GM12873 (cell line): ENCODE measurements at regions not wholly inside any gene's neighbourhood (a gene's known extent, or its start where the extent isn't known, plus 50 kb on each side); places are given as distances from the start of the nearest gene placed in this dataset.

Source experiments
- TF ChIP-seq, protein P1 (sequence below): IDR thresholded peaks from 2 replicates; pipeline ENCODE4 v1.5.1; 2012; ENCODE audit warnings: low read depth, mild to moderate bottlenecking, moderate library complexity, low read length, control low read depth; ENCODE audit not compliant: insufficient read depth; ENCODE audit errors: missing control alignments

DNA sequence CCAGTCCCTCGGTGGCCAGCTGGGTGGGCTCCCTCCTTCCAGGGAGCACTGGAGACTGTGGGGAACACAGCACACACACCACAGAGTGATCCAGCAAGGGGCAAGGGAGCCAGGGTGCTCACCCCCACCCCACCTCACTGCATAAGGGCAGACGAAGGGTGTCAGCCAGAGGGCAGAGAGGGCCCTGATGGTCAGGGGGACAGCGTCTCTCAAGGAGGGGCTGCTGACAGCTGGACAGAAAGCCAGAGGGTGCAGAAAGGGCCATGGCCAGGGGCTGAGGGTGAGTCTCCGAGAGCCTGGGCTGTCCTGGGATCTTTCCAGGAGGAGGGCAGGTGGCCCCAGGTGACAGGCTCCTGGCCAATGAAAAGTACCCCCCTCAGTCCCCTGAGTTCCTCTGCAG is 73.4 kb upstream of the PMEPA1 start:
- TF ChIP-seq, protein P1, sequence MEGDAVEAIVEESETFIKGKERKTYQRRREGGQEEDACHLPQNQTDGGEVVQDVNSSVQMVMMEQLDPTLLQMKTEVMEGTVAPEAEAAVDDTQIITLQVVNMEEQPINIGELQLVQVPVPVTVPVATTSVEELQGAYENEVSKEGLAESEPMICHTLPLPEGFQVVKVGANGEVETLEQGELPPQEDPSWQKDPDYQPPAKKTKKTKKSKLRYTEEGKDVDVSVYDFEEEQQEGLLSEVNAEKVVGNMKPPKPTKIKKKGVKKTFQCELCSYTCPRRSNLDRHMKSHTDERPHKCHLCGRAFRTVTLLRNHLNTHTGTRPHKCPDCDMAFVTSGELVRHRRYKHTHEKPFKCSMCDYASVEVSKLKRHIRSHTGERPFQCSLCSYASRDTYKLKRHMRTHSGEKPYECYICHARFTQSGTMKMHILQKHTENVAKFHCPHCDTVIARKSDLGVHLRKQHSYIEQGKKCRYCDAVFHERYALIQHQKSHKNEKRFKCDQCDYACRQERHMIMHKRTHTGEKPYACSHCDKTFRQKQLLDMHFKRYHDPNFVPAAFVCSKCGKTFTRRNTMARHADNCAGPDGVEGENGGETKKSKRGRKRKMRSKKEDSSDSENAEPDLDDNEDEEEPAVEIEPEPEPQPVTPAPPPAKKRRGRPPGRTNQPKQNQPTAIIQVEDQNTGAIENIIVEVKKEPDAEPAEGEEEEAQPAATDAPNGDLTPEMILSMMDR: no peak

GRCh38 chr20:57782631-57783041 is 72.8 kb upstream of the PMEPA1 start:
- TF ChIP-seq, protein P1: no peak

DNA sequence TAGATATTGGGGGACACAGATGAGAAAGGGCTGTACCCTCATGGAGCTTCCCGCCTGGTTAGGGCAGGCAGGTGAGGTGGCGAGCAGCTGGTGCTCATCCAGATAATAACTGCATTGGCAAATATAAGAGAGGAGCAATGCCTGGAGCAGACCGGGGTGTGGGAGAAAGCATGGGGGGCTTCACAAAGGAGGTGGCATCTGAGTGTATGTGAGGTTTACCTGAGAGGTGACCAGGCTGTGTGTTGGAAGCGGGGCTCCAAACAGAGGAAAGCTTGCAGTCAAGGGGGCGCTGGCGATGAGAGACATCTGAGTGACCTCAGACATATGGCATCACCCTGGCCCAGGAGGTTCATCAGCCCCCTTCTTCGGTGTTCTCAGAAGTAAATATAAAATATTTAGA is 72.1 kb upstream of the PMEPA1 start:
- TF ChIP-seq, protein P1: no peak

- TF ChIP-seq, protein P1: no peak
These were observed 71.1 kb upstream of the PMEPA1 start for GRCh38 chr20:57780906-57781305.

DNA sequence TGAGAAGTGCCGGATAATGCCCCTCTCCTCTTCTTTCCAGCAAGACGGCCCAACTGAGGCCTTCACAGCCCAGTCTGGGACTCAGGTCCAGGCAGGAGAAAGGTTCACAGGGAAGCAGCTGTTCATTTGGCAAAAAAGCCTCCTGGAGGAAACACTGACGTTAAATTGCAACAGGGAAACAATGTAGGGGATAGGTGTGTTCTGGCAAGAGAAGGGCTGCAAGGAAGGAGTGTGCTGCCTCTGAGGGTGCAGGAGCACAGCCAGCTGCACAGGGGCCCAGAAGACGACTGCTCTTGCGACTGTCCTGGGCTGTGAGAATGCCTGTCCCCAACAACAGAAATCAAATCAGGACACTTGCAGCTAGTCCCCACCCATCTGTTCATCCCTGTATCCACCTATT is 70.6 kb upstream of the PMEPA1 start:
- TF ChIP-seq, protein P1: no peak

- TF ChIP-seq, protein P1: no peak
These were observed 69.7 kb upstream of the PMEPA1 start for GRCh38 chr20:57779401-57780003.

GRCh38 chr20:57777911-57778310 is 68.1 kb upstream of the PMEPA1 start:
- TF ChIP-seq, protein P1: no peak

DNA sequence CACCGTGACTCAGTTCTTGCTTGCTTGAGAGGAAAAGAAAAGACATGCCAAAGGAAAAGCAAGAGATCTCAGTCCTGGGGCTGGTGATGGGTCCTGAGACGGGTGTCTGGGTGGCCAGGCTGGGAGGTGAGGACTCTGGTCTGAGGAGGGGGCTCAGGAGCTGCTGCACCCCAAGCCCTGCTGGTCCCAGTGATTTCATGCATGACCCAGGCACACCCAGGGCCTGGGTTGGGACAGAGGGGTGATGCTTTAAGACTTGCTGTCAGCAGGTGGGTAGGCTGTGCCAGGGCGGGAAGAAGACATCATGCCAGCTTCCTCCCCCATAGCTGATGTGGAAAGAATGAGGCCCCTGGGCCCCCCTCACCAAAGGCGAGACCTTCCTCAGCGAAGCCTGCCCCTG is 65.1 kb upstream of the PMEPA1 start:
- TF ChIP-seq, protein P1: no peak
